ENCODE measurements at regions not wholly inside any gene's neighbourhood (a gene's known extent, or its start where the extent isn't known, plus 50 kb on each side); places are given as distances from the start of the nearest gene placed in this dataset.

GRCh38 chr20:59437601-59438031 lies 137.2 kb downstream of the EDN3 start:
- no peaks in the 10 kb centered on the region for H3K36me3 ChIP-seq (replicated peaks in 1 of 2; ENCODE audit: control insufficient read depth in 1 of 2, insufficient read depth in 2 of 2, low read length in 1 of 2)
- H3K9me2 ChIP-seq = no peaks in the 10 kb centered on the region
- no peaks in the 10 kb centered on the region for H3K9me3 ChIP-seq
- peaks cover 28 to 70% of the 10 kb centered on the region in 2 experiments for H3K4me1 ChIP-seq (ENCODE audit: control insufficient read depth in 1 of 2, insufficient read depth in 2 of 2, low read depth in 1 of 2, low read length in 1 of 2)
- WGBS (ENCODE audit: low lambda C conversion rate) = 27% methylated on average over 13 of the region's 13 CpGs
- H3K4me3 ChIP-seq (ENCODE audit: low read depth in 2 of 2, low read length in 1 of 2) = no peak overlapping the region
- H4K20me1 ChIP-seq (ENCODE audit: insufficient read depth) = no peaks in the 10 kb centered on the region
- no peaks in the 10 kb centered on the region for H3K79me2 ChIP-seq (ENCODE audit: insufficient read depth)
- POLR2A ChIA-PET = interaction anchor here (1.1 to 1.8 kb wide), 5 partner anchors 9 to 47 kb away, joined by 3 to 8 read pairs (median 5); no protein-coding TSS in a partner anchor
- peak; percentile 76 for DNase-seq
- H3K9ac ChIP-seq = no peak overlapping the region
- H3F3A ChIP-seq (replicated peaks; ENCODE audit: insufficient read depth) = no peaks in the 10 kb centered on the region
- H3K27me3 ChIP-seq (ENCODE audit: insufficient read depth) = no peaks in the 10 kb centered on the region
- no peak overlapping the region for H3K4me2 ChIP-seq
- H3K27ac ChIP-seq (ENCODE audit: low read depth in 2 of 2, low read length in 1 of 2) = peak overlapping the region in 1 of 2 experiments; percentile 85; a peak in 2 of 4 replicates
- no peak overlapping the region for H2AFZ ChIP-seq (ENCODE audit: low read depth)
- CTCF ChIA-PET = interaction anchor here (0.7 to 5.4 kb wide), 14 partner anchors 11 to 791 kb away, joined by 3 to 45 read pairs (median 4); no protein-coding TSS in a partner anchor
- no peak for TF ChIP-seq RFX5 (IDR thresholded peaks at IDR 0.05; ENCODE audit: low read length)
- peak; percentile 65 for TF ChIP-seq PBX3 (IDR thresholded peaks at IDR 0.05)
- no peak for TF ChIP-seq ZBTB33 (IDR thresholded peaks at IDR 0.05; ENCODE audit: borderline replicate concordance, low read depth)
- peak; percentile 99 for TF ChIP-seq GATA2 (CRISPR knock-in tag; IDR thresholded peaks at IDR 0.05)
- peak; percentile 92 for TF ChIP-seq FOXJ3 (CRISPR knock-in tag; IDR thresholded peaks at IDR 0.05)
- TF ChIP-seq SMC3 (IDR thresholded peaks at IDR 0.05; ENCODE audit: low read depth, low read length) = no peak
- TF ChIP-seq RAD21 (IDR thresholded peaks at IDR 0.05; ENCODE audit: low read length) = peak; percentile 3; the same call in 1 of the 2 replicates
- peak; percentile 95 for TF ChIP-seq RCOR1 (IDR thresholded peaks at IDR 0.05; ENCODE audit: low read length)
- TF ChIP-seq MEF2A (IDR thresholded peaks at IDR 0.05; ENCODE audit: borderline replicate concordance, low read depth) = no peak
- no peak for TF ChIP-seq GABPA (IDR thresholded peaks at IDR 0.05; ENCODE audit: low read depth)
- peak; percentile 48; the same call in 1 of the 2 replicates for TF ChIP-seq MXI1 (IDR thresholded peaks at IDR 0.05; ENCODE audit: low read depth, low read length)
- peak; percentile 55 for TF ChIP-seq CHD2 (IDR thresholded peaks at IDR 0.05; ENCODE audit: low read length, partially characterized antibody)
- TF ChIP-seq NFIC (IDR thresholded peaks at IDR 0.05; ENCODE audit: borderline replicate concordance) = no peak
- peak; percentile 6; the same call in 1 of the 2 replicates for TF ChIP-seq FOSL2 (IDR thresholded peaks at IDR 0.05; ENCODE audit: borderline replicate concordance, low read depth)
- TF ChIP-seq EP300 (IDR thresholded peaks at IDR 0.05; ENCODE audit: borderline replicate concordance in 1 of 2, low read depth in 1 of 2, low read length in 1 of 2) = peak in 1 of 2 experiments; percentile 99; a peak in 2 of 4 replicates
- TF ChIP-seq, protein P1, sequence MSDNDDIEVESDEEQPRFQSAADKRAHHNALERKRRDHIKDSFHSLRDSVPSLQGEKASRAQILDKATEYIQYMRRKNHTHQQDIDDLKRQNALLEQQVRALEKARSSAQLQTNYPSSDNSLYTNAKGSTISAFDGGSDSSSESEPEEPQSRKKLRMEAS (IDR thresholded peaks at IDR 0.05; ENCODE audit: low read depth) = no peak
- TF ChIP-seq, protein P2, sequence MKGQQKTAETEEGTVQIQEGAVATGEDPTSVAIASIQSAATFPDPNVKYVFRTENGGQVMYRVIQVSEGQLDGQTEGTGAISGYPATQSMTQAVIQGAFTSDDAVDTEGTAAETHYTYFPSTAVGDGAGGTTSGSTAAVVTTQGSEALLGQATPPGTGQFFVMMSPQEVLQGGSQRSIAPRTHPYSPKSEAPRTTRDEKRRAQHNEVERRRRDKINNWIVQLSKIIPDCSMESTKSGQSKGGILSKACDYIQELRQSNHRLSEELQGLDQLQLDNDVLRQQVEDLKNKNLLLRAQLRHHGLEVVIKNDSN (IDR thresholded peaks at IDR 0.05; ENCODE audit: borderline replicate concordance, low read depth) = no peak
- TF ChIP-seq EZH2phosphoT487 (IDR thresholded peaks at IDR 0.05; ENCODE audit: borderline replicate concordance, low read depth) = no peak
- no peak for TF ChIP-seq ELF1 (IDR thresholded peaks at IDR 0.05)
- TF ChIP-seq NRF1 (IDR thresholded peaks at IDR 0.05; ENCODE audit: low read depth, low read length) = no peak
- TF ChIP-seq, protein P3, sequence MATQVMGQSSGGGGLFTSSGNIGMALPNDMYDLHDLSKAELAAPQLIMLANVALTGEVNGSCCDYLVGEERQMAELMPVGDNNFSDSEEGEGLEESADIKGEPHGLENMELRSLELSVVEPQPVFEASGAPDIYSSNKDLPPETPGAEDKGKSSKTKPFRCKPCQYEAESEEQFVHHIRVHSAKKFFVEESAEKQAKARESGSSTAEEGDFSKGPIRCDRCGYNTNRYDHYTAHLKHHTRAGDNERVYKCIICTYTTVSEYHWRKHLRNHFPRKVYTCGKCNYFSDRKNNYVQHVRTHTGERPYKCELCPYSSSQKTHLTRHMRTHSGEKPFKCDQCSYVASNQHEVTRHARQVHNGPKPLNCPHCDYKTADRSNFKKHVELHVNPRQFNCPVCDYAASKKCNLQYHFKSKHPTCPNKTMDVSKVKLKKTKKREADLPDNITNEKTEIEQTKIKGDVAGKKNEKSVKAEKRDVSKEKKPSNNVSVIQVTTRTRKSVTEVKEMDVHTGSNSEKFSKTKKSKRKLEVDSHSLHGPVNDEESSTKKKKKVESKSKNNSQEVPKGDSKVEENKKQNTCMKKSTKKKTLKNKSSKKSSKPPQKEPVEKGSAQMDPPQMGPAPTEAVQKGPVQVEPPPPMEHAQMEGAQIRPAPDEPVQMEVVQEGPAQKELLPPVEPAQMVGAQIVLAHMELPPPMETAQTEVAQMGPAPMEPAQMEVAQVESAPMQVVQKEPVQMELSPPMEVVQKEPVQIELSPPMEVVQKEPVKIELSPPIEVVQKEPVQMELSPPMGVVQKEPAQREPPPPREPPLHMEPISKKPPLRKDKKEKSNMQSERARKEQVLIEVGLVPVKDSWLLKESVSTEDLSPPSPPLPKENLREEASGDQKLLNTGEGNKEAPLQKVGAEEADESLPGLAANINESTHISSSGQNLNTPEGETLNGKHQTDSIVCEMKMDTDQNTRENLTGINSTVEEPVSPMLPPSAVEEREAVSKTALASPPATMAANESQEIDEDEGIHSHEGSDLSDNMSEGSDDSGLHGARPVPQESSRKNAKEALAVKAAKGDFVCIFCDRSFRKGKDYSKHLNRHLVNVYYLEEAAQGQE (IDR thresholded peaks at IDR 0.05; ENCODE audit: low read depth, low read length) = no peak
- TF ChIP-seq YY1 (IDR thresholded peaks at IDR 0.05; ENCODE audit: low read depth) = no peak
- TF ChIP-seq FOXM1 (IDR thresholded peaks at IDR 0.05; ENCODE audit: low read depth) = 0 out of 2 replicates have a peak, but pooled peaks have one; percentile 33
- TF ChIP-seq USF2 (IDR thresholded peaks at IDR 0.05; ENCODE audit: borderline replicate concordance, low read depth, low read length) = no peak
